ENCODE measurements at regions not wholly inside any gene's neighbourhood (a gene's known extent, or its start where the extent isn't known, plus 50 kb on each side); places are given as distances from the start of the nearest gene placed in this dataset.

DNA sequence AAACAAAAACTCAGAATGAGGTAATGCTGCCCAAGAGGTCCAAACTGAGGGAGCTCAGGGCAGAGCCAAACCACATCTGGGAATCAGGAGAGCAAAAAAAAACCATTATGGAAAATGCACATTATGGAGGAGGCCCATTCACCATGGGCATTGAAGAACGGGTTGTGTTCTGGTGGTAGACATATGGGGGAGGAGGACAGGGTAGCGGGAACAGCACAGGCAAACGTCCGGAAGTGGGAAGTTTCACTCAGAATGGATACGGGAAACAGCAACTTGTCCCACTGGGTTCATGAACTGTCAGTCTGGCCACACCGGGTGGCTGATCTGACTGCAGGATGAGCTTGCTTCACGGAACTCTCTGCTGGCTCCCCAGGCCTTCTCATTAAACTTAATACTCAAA is 139.7 kb downstream of the RRAGC start:
- TF ChIP-seq POLR2A (IDR thresholded peaks at IDR 0.05) (no peak), POLR2AphosphoS5 (IDR thresholded peaks at IDR 0.05; ENCODE audit: insufficient read depth in 1 of 2, low read depth in 1 of 2) (no peak)
- TF ChIP-seq, protein P1, sequence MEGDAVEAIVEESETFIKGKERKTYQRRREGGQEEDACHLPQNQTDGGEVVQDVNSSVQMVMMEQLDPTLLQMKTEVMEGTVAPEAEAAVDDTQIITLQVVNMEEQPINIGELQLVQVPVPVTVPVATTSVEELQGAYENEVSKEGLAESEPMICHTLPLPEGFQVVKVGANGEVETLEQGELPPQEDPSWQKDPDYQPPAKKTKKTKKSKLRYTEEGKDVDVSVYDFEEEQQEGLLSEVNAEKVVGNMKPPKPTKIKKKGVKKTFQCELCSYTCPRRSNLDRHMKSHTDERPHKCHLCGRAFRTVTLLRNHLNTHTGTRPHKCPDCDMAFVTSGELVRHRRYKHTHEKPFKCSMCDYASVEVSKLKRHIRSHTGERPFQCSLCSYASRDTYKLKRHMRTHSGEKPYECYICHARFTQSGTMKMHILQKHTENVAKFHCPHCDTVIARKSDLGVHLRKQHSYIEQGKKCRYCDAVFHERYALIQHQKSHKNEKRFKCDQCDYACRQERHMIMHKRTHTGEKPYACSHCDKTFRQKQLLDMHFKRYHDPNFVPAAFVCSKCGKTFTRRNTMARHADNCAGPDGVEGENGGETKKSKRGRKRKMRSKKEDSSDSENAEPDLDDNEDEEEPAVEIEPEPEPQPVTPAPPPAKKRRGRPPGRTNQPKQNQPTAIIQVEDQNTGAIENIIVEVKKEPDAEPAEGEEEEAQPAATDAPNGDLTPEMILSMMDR (IDR thresholded peaks at IDR 0.05), result no peak

Data from vagina (tissue), 2 donors.